Natural killer cell (primary cell): ENCODE measurements at regions not wholly inside any gene's neighbourhood (a gene's known extent, or its start where the extent isn't known, plus 50 kb on each side); places are given as distances from the start of the nearest gene placed in this dataset.
A peak's percentile ranks its signal among the peaks of the same experiment; 100 is the strongest.
"Not testable (repeated sequence)": the region's sequence is repeated elsewhere in the genome, so short reads cannot be mapped to it uniquely, and the experiment has no call there.

Source experiments
- ATAC-seq, 3 donors: fragments of 150-1000 bp in 2 of 3; fragments of 200-7000 bp in 1 of 3; cut with Tn5 transposase; 1 replicate in 1 of 3; 2 replicates in 2 of 3; pipeline ENCODE4 v1.10.0; 2021; ENCODE audit warnings: mild to moderate bottlenecking in 2 of 3, moderate library complexity in 2 of 3
- DNase-seq, 2 donors: peaks; one replicate each; pipeline versions ENCODE4 v3.0.0 to v3.0.0-alpha.2; 2013 to 2021; ENCODE audit warnings: mixed read lengths in 1 of 2
- H3K27ac ChIP-seq: one replicate; pipeline ENCODE4 v1.5.1; 2013; ENCODE audit warnings: mild to moderate bottlenecking, low read length
- H3K27me3 ChIP-seq: one replicate; pipeline ENCODE4 v1.6.1; 2013; ENCODE audit warnings: low read length; ENCODE audit not compliant: control insufficient read depth, insufficient read depth
- H3K36me3 ChIP-seq: one replicate; pipeline ENCODE4 v1.6.1; 2013; ENCODE audit warnings: low read length; ENCODE audit not compliant: control insufficient read depth, insufficient read depth
- H3K4me1 ChIP-seq: one replicate; pipeline ENCODE4 v1.6.1; 2013; ENCODE audit warnings: low read length; ENCODE audit not compliant: control insufficient read depth, insufficient read depth
- H3K4me3 ChIP-seq: one replicate; pipeline ENCODE4 v1.5.1; 2013; ENCODE audit warnings: low read length
- H3K9me3 ChIP-seq: one replicate; pipeline ENCODE4 v1.6.1; 2013; ENCODE audit warnings: low read length; ENCODE audit not compliant: control insufficient read depth, insufficient read depth
- H3K27ac Mint-ChIP-seq, 2 donors: one replicate each; pipeline ENCODE4 v1.8.0; 2022; ENCODE audit warnings: mild to moderate bottlenecking in 2 of 2, mixed read lengths in 2 of 2, moderate library complexity in 1 of 2
- H3K27me3 Mint-ChIP-seq, 2 donors: one replicate each; pipeline ENCODE4 v1.8.0; 2022; ENCODE audit warnings: low read depth in 2 of 2, mixed read lengths in 2 of 2
- H3K36me3 Mint-ChIP-seq: one replicate; pipeline ENCODE4 v1.8.0; 2022; ENCODE audit warnings: mixed read lengths
- H3K4me1 Mint-ChIP-seq, 2 donors: one replicate each; pipeline ENCODE4 v1.8.0; 2022; ENCODE audit warnings: mixed read lengths in 2 of 2
- H3K4me3 Mint-ChIP-seq: one replicate; pipeline ENCODE4 v1.8.0; 2022; ENCODE audit warnings: mild to moderate bottlenecking, moderate library complexity, mixed read lengths
- H3K9me3 Mint-ChIP-seq, 2 donors: one replicate each; pipeline ENCODE4 v1.8.0; 2022; ENCODE audit warnings: mixed read lengths in 2 of 2
- CTCF ChIP-seq: fragments of 200-600 bp; IDR thresholded peaks from one replicate; pipeline ENCODE4 v1.8.0; 2022; ENCODE audit warnings: antibody characterized with exemption
- WGBS: methylation state at CpG from one replicate; pipeline ENCODE4 v1.1.7; 2013; ENCODE audit warnings: missing lambda C conversion rate; ENCODE audit not compliant: insufficient coverage; 5-methylcytosine and 5-hydroxymethylcytosine counted together
- intact Hi-C: fragments of 100-400 bp; cut with micrococcal nuclease; formaldehyde crosslinking; loops from one replicate; pipeline ENCODE4 v1.14.2; 2022

- peaks cover 51 to 74% of the 10 kb centered on the region in 2 donors for H3K27me3 Mint-ChIP-seq
- no peak for TF ChIP-seq CTCF
- DNase-seq (no peak), ATAC-seq (no peak)
- Histone ChIP-seq H3K4me1 (peaks cover 11% of the 10 kb centered on the region), H3K27me3 (peaks cover 43% of the 10 kb centered on the region), H3K36me3 (no peaks in the 10 kb centered on the region), H3K27ac (no peak overlapping the region), H3K4me3 (no peak overlapping the region), H3K9me3 (no peaks in the 10 kb centered on the region)
- intact Hi-C loops: no loop called here
- H3K4me1 Mint-ChIP-seq: peaks cover 15 to 16% of the 10 kb centered on the region in 2 donors
- H3K9me3 Mint-ChIP-seq: no peaks in the 10 kb centered on the region
- H3K27ac Mint-ChIP-seq: no peak overlapping the region
- H3K4me3 Mint-ChIP-seq: no peak overlapping the region
- 71% methylated on average over 6 of the region's 6 CpGs for WGBS
- no peaks in the 10 kb centered on the region for H3K36me3 Mint-ChIP-seq
Measured at GRCh38 chr15:96054621-96055020, 275.9 kb upstream of the NR2F2 start.

GRCh38 chr15:96058103-96058851 is 272.2 kb upstream of the NR2F2 start:
- Mint-ChIP-seq H3K27ac (no peak overlapping the region), H3K9me3 (no peaks in the 10 kb centered on the region), H3K27me3 (peaks cover 47 to 60% of the 10 kb centered on the region in 2 donors), H3K4me1 (peaks cover 6 to 12% of the 10 kb centered on the region in 2 donors), H3K4me3 (no peak overlapping the region), H3K36me3 (no peaks in the 10 kb centered on the region)
- ATAC-seq (peak; percentile 57 to 75 (median 70)), DNase-seq (no peak)
- Histone ChIP-seq H3K27me3 (peaks cover 24% of the 10 kb centered on the region), H3K36me3 (no peaks in the 10 kb centered on the region), H3K9me3 (no peaks in the 10 kb centered on the region), H3K4me3 (no peak overlapping the region), H3K27ac (no peak overlapping the region), H3K4me1 (peaks cover 4% of the 10 kb centered on the region)
- no peak for TF ChIP-seq CTCF
- WGBS: 89% methylated on average over 5 of the region's 8 CpGs
- intact Hi-C loops: no loop called here

GRCh38 chr15:96058852-96059103 is 271.7 kb upstream of the NR2F2 start:
- H3K4me3 ChIP-seq, DNase-seq, H3K9me3 ChIP-seq, H3K36me3 Mint-ChIP-seq, H3K4me1 ChIP-seq, H3K4me3 Mint-ChIP-seq, H3K27ac Mint-ChIP-seq, H3K4me1 Mint-ChIP-seq, H3K27ac ChIP-seq, intact Hi-C loops, H3K36me3 ChIP-seq, H3K9me3 Mint-ChIP-seq: not testable (repeated sequence)
- H3K27me3 Mint-ChIP-seq: peaks cover 45 to 64% of the 10 kb centered on the region in 2 donors
- 80% methylated on average over 1 of the region's 1 CpG for WGBS
- peak in 1 of 3 donors; percentile 8 for ATAC-seq
- H3K27me3 ChIP-seq: peaks cover 19% of the 10 kb centered on the region

GRCh38 chr15:96060591-96060990 is 269.9 kb upstream of the NR2F2 start:
- 94% methylated on average over 2 of the region's 5 CpGs for WGBS

More at GRCh38 chr15:96060591-96060990, 269.9 kb upstream of the NR2F2 start:
- DNase-seq, H3K27me3 ChIP-seq, H3K4me1 Mint-ChIP-seq, H3K27ac ChIP-seq, intact Hi-C loops, H3K4me3 ChIP-seq, H3K4me1 ChIP-seq, H3K4me3 Mint-ChIP-seq, ATAC-seq, H3K36me3 Mint-ChIP-seq, H3K36me3 ChIP-seq, H3K9me3 ChIP-seq, H3K27ac Mint-ChIP-seq, H3K9me3 Mint-ChIP-seq: not testable (repeated sequence)
- H3K27me3 Mint-ChIP-seq: peaks cover 37 to 65% of the 10 kb centered on the region in 2 donors
